H1 (cell line): ENCODE measurements at regions not wholly inside any gene's neighbourhood (a gene's known extent, or its start where the extent isn't known, plus 50 kb on each side); places are given as distances from the start of the nearest gene placed in this dataset.

Experiments
- BRCA1 ChIP-seq: IDR thresholded peaks from 2 replicates; pipeline ENCODE4 v1.6.1; 2012; ENCODE audit warnings: low read depth, low read length, improper control_type of control experiment
- CBX5 ChIP-seq: fragments of 300-800, 300-1000 bp; sonication (generic); IDR thresholded peaks from 2 replicates; pipeline ENCODE4 v1.7.1; 2016; ENCODE audit warnings: antibody characterized with exemption, low read length, low read depth
- HDAC2 ChIP-seq, 2 experiments: fragments of 300-600 bp in 1 of 2; sonication (generic) in 1 of 2; IDR thresholded peaks; 2 replicates each; pipeline ENCODE4 v1.6.1; 2011 to 2012; ENCODE audit warnings: low read depth in 2 of 2, low read length in 2 of 2, mild to moderate bottlenecking in 2 of 2, moderate library complexity in 2 of 2, borderline replicate concordance in 1 of 2, inconsistent platforms in 1 of 2
- KDM5A ChIP-seq: fragments of 200-600 bp; IDR thresholded peaks from 2 replicates; pipeline ENCODE4 v1.7.1; 2012; ENCODE audit warnings: mild to moderate bottlenecking, low read length, inconsistent platforms, mixed read lengths
- POLR2A ChIP-seq, 2 experiments: IDR thresholded peaks; 1 replicate in 1 of 2; 2 replicates in 1 of 2; pipeline ENCODE4 v1.6.1; 2011; ENCODE audit warnings: low read depth in 2 of 2, low read length in 2 of 2, mild to moderate bottlenecking in 2 of 2; ENCODE audit errors: control extremely low read depth in 1 of 2
- SIX5 ChIP-seq: IDR thresholded peaks from 2 replicates; pipeline ENCODE4 v1.6.1; 2011; ENCODE audit warnings: mild to moderate bottlenecking, low read depth, low read length
- SP2 ChIP-seq: IDR thresholded peaks from 2 replicates; pipeline ENCODE4 v1.6.1; 2012; ENCODE audit warnings: mild to moderate bottlenecking, low read length, inconsistent platforms
- ZNF274 ChIP-seq: IDR thresholded peaks from 2 replicates; pipeline ENCODE4 v1.7.0; 2012; ENCODE audit warnings: low read length, borderline replicate concordance; ENCODE audit errors: extremely low read depth
- TF ChIP-seq, protein P1 (sequence below): fragments of 300-600 bp; sonication (generic); IDR thresholded peaks from 2 replicates; pipeline ENCODE4 v1.7.1; 2012; ENCODE audit warnings: low read length, moderate library complexity, mild to moderate bottlenecking, inconsistent platforms; ENCODE audit not compliant: insufficient replicate concordance

DNA sequence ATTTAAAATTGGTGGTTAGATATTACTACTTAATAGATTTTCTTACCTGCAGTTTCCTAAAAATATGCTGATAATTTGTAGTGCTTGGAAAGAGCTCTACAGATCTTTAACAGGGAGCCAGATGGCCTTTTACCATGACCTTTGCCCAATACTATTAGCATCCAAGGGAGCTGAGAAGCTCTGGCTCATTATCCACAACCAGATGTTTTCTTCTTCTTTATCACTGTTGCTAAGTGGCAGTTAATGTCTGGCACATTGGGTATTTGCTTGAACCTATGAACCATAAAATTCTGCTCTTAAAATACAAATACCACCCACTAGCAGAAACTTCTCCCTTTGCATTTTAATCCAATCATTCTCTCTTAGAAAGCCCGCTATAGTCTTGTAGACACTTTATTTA lies 1480.3 kb downstream of the C4orf33 start (continued):
- TF ChIP-seq, protein P1, sequence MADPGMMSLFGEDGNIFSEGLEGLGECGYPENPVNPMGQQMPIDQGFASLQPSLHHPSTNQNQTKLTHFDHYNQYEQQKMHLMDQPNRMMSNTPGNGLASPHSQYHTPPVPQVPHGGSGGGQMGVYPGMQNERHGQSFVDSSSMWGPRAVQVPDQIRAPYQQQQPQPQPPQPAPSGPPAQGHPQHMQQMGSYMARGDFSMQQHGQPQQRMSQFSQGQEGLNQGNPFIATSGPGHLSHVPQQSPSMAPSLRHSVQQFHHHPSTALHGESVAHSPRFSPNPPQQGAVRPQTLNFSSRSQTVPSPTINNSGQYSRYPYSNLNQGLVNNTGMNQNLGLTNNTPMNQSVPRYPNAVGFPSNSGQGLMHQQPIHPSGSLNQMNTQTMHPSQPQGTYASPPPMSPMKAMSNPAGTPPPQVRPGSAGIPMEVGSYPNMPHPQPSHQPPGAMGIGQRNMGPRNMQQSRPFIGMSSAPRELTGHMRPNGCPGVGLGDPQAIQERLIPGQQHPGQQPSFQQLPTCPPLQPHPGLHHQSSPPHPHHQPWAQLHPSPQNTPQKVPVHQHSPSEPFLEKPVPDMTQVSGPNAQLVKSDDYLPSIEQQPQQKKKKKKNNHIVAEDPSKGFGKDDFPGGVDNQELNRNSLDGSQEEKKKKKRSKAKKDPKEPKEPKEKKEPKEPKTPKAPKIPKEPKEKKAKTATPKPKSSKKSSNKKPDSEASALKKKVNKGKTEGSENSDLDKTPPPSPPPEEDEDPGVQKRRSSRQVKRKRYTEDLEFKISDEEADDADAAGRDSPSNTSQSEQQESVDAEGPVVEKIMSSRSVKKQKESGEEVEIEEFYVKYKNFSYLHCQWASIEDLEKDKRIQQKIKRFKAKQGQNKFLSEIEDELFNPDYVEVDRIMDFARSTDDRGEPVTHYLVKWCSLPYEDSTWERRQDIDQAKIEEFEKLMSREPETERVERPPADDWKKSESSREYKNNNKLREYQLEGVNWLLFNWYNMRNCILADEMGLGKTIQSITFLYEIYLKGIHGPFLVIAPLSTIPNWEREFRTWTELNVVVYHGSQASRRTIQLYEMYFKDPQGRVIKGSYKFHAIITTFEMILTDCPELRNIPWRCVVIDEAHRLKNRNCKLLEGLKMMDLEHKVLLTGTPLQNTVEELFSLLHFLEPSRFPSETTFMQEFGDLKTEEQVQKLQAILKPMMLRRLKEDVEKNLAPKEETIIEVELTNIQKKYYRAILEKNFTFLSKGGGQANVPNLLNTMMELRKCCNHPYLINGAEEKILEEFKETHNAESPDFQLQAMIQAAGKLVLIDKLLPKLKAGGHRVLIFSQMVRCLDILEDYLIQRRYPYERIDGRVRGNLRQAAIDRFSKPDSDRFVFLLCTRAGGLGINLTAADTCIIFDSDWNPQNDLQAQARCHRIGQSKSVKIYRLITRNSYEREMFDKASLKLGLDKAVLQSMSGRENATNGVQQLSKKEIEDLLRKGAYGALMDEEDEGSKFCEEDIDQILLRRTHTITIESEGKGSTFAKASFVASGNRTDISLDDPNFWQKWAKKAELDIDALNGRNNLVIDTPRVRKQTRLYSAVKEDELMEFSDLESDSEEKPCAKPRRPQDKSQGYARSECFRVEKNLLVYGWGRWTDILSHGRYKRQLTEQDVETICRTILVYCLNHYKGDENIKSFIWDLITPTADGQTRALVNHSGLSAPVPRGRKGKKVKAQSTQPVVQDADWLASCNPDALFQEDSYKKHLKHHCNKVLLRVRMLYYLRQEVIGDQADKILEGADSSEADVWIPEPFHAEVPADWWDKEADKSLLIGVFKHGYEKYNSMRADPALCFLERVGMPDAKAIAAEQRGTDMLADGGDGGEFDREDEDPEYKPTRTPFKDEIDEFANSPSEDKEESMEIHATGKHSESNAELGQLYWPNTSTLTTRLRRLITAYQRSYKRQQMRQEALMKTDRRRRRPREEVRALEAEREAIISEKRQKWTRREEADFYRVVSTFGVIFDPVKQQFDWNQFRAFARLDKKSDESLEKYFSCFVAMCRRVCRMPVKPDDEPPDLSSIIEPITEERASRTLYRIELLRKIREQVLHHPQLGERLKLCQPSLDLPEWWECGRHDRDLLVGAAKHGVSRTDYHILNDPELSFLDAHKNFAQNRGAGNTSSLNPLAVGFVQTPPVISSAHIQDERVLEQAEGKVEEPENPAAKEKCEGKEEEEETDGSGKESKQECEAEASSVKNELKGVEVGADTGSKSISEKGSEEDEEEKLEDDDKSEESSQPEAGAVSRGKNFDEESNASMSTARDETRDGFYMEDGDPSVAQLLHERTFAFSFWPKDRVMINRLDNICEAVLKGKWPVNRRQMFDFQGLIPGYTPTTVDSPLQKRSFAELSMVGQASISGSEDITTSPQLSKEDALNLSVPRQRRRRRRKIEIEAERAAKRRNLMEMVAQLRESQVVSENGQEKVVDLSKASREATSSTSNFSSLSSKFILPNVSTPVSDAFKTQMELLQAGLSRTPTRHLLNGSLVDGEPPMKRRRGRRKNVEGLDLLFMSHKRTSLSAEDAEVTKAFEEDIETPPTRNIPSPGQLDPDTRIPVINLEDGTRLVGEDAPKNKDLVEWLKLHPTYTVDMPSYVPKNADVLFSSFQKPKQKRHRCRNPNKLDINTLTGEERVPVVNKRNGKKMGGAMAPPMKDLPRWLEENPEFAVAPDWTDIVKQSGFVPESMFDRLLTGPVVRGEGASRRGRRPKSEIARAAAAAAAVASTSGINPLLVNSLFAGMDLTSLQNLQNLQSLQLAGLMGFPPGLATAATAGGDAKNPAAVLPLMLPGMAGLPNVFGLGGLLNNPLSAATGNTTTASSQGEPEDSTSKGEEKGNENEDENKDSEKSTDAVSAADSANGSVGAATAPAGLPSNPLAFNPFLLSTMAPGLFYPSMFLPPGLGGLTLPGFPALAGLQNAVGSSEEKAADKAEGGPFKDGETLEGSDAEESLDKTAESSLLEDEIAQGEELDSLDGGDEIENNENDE: no peak
- TF ChIP-seq SIX5: no peak
- TF ChIP-seq HDAC2 (IDR thresholded peaks at IDR 0.05; ENCODE audit: borderline replicate concordance in 1 of 2, low read depth in 2 of 2, low read length in 2 of 2): no peak
- no peak for TF ChIP-seq KDM5A
- no peak for TF ChIP-seq SP2
- TF ChIP-seq CBX5: no peak
- TF ChIP-seq BRCA1: no peak
- no peak for TF ChIP-seq ZNF274
- TF ChIP-seq POLR2A (IDR thresholded peaks at IDR 0.05; ENCODE audit: control extremely low read depth in 1 of 2, low read depth in 2 of 2, low read length in 2 of 2): no peak
- TF ChIP-seq, all 59 proteins: peak for 0
